ENCODE measurements at regions not wholly inside any gene's neighbourhood (a gene's known extent, or its start where the extent isn't known, plus 50 kb on each side); places are given as distances from the start of the nearest gene placed in this dataset.

GRCh38 chr4:14596904-14597303 is 405.4 kb upstream of the CPEB2 start:
- in situ Hi-C loops (cut with HindIII; ENCODE audit: low pct_ligation_motif_present, low pct_unique_long_range_greater_than_20kb, low sequenced_read_pairs) = no loop called here
- DNase-seq = no peak

- in situ Hi-C loops (cut with HindIII; ENCODE audit: low pct_ligation_motif_present, low pct_unique_long_range_greater_than_20kb, low sequenced_read_pairs) = no loop called here
- no peak for DNase-seq
Observed at GRCh38 chr4:14602206-14602605, 400.1 kb upstream of the CPEB2 start.

GRCh38 chr4:14607001-14607400 is 395.3 kb upstream of the CPEB2 start:
- no peak for DNase-seq
- in situ Hi-C loops (cut with HindIII; ENCODE audit: low pct_ligation_motif_present, low pct_unique_long_range_greater_than_20kb, low sequenced_read_pairs) = no loop called here

GRCh38 chr4:14607578-14607977 is 394.7 kb upstream of the CPEB2 start:
- no peak for DNase-seq
- in situ Hi-C loops (cut with HindIII; ENCODE audit: low pct_ligation_motif_present, low pct_unique_long_range_greater_than_20kb, low sequenced_read_pairs) = no loop called here

GRCh38 chr4:14608630-14609029 is 393.7 kb upstream of the CPEB2 start:
- in situ Hi-C loops (cut with HindIII; ENCODE audit: low pct_ligation_motif_present, low pct_unique_long_range_greater_than_20kb, low sequenced_read_pairs) = no loop called here
- no peak for DNase-seq

- DNase-seq = no peak
- in situ Hi-C loops (cut with HindIII; ENCODE audit: low pct_ligation_motif_present, low pct_unique_long_range_greater_than_20kb, low sequenced_read_pairs) = no loop called here
Observed at GRCh38 chr4:14614840-14615239, 387.4 kb upstream of the CPEB2 start.

- in situ Hi-C loops (cut with HindIII; ENCODE audit: low pct_ligation_motif_present, low pct_unique_long_range_greater_than_20kb, low sequenced_read_pairs) = no loop called here
- no peak for DNase-seq
Observed at GRCh38 chr4:14615671-14616070, 386.6 kb upstream of the CPEB2 start.

GRCh38 chr4:14620567-14621141 is 381.6 kb upstream of the CPEB2 start:
- in situ Hi-C loops (cut with HindIII; ENCODE audit: low pct_ligation_motif_present, low pct_unique_long_range_greater_than_20kb, low sequenced_read_pairs) = no loop called here
- DNase-seq = no peak

- in situ Hi-C loops (cut with HindIII; ENCODE audit: low pct_ligation_motif_present, low pct_unique_long_range_greater_than_20kb, low sequenced_read_pairs) = no loop called here
Observed at GRCh38 chr4:14621731-14622463, 380.4 kb upstream of the CPEB2 start.

GRCh38 chr4:14627038-14627437 is 375.2 kb upstream of the CPEB2 start:
- no peak for DNase-seq
- in situ Hi-C loops (cut with HindIII; ENCODE audit: low pct_ligation_motif_present, low pct_unique_long_range_greater_than_20kb, low sequenced_read_pairs) = no loop called here

More at GRCh38 chr4:14621731-14622463, 380.4 kb upstream of the CPEB2 start:
- no peak for DNase-seq

- DNase-seq = no peak
- in situ Hi-C loops (cut with HindIII; ENCODE audit: low pct_ligation_motif_present, low pct_unique_long_range_greater_than_20kb, low sequenced_read_pairs) = no loop called here
Observed at GRCh38 chr4:14631806-14632440, 370.4 kb upstream of the CPEB2 start.

- in situ Hi-C loops (cut with HindIII; ENCODE audit: low pct_ligation_motif_present, low pct_unique_long_range_greater_than_20kb, low sequenced_read_pairs) = no loop called here
- DNase-seq = no peak
Observed at GRCh38 chr4:14636563-14636962, 365.7 kb upstream of the CPEB2 start.

- DNase-seq = no peak
- in situ Hi-C loops (cut with HindIII; ENCODE audit: low pct_ligation_motif_present, low pct_unique_long_range_greater_than_20kb, low sequenced_read_pairs) = no loop called here
Observed at GRCh38 chr4:14640476-14640875, 361.8 kb upstream of the CPEB2 start.

GRCh38 chr4:14641871-14642270 is 360.4 kb upstream of the CPEB2 start:
- no peak for DNase-seq
- in situ Hi-C loops (cut with HindIII; ENCODE audit: low pct_ligation_motif_present, low pct_unique_long_range_greater_than_20kb, low sequenced_read_pairs) = no loop called here

- no peak for DNase-seq
- in situ Hi-C loops (cut with HindIII; ENCODE audit: low pct_ligation_motif_present, low pct_unique_long_range_greater_than_20kb, low sequenced_read_pairs) = no loop called here
Observed at GRCh38 chr4:14644580-14645282, 357.6 kb upstream of the CPEB2 start.

- DNase-seq = no peak
- in situ Hi-C loops (cut with HindIII; ENCODE audit: low pct_ligation_motif_present, low pct_unique_long_range_greater_than_20kb, low sequenced_read_pairs) = no loop called here
Observed at GRCh38 chr4:14646831-14647230, 355.4 kb upstream of the CPEB2 start.

GRCh38 chr4:14650127-14650526 is 352.2 kb upstream of the CPEB2 start:
- DNase-seq = no peak

GRCh38 chr4:14652522-14652921 is 349.8 kb upstream of the CPEB2 start:
- in situ Hi-C loops (cut with HindIII; ENCODE audit: low pct_ligation_motif_present, low pct_unique_long_range_greater_than_20kb, low sequenced_read_pairs) = no loop called here
- no peak for DNase-seq

More at GRCh38 chr4:14650127-14650526, 352.2 kb upstream of the CPEB2 start:
- in situ Hi-C loops (cut with HindIII; ENCODE audit: low pct_ligation_motif_present, low pct_unique_long_range_greater_than_20kb, low sequenced_read_pairs) = no loop called here

GRCh38 chr4:14653338-14653737 is 348.9 kb upstream of the CPEB2 start:
- no peak for DNase-seq
- in situ Hi-C loops (cut with HindIII; ENCODE audit: low pct_ligation_motif_present, low pct_unique_long_range_greater_than_20kb, low sequenced_read_pairs) = no loop called here

All from ACHN (cell line).